OCI-LY1 (cell line): ENCODE measurements at regions not wholly inside any gene's neighbourhood (a gene's known extent, or its start where the extent isn't known, plus 50 kb on each side); places are given as distances from the start of the nearest gene placed in this dataset.

Experiments used
- H2AFZ ChIP-seq: fragments of 200-600 bp; sonication (generic), shearing (Covaris generic); 2 replicates; pipeline ENCODE4 v1.6.0; 2014; ENCODE audit warnings: antibody characterized with exemption, mild to moderate bottlenecking, low read length
- H3F3A ChIP-seq: fragments of 200-600 bp; sonication (generic), shearing (Covaris generic); 2 replicates; pipeline ENCODE4 v1.6.0; 2014; ENCODE audit warnings: mild to moderate bottlenecking, antibody characterized with exemption, low read length, moderate library complexity; ENCODE audit not compliant: insufficient read depth
- H3K27ac ChIP-seq: fragments of 200-600 bp; sonication (generic); 2 replicates; pipeline ENCODE4 v1.5.1; 2014; ENCODE audit warnings: low read length, mixed run types, mild to moderate bottlenecking, low read depth; ENCODE audit not compliant: poor library complexity, severe bottlenecking
- H3K27me3 ChIP-seq: fragments of 200-600 bp; sonication (generic); 2 replicates; pipeline ENCODE4 v1.6.0; 2014; ENCODE audit warnings: antibody characterized with exemption, mild to moderate bottlenecking, low read length, moderate library complexity; ENCODE audit not compliant: insufficient read depth
- H3K36me3 ChIP-seq: fragments of 200-600 bp; sonication (generic); 2 replicates; pipeline ENCODE4 v1.6.1; 2014; ENCODE audit warnings: mild to moderate bottlenecking, antibody characterized with exemption, low read length, moderate library complexity, mixed read lengths; ENCODE audit not compliant: insufficient read depth
- H3K4me1 ChIP-seq: fragments of 200-600 bp; sonication (generic); 2 replicates; pipeline ENCODE4 v1.5.1; 2014; ENCODE audit warnings: mild to moderate bottlenecking, low read length, moderate library complexity; ENCODE audit not compliant: insufficient read depth, severe bottlenecking
- H3K4me2 ChIP-seq: fragments of 200-600 bp; sonication (generic), shearing (Covaris generic); 2 replicates; pipeline ENCODE4 v1.6.1; 2014; ENCODE audit warnings: low read length
- H3K4me3 ChIP-seq: fragments of 200-600 bp; sonication (generic); 2 replicates; pipeline ENCODE4 v1.5.1; 2014; ENCODE audit warnings: low read length, low read depth, mild to moderate bottlenecking, mixed read lengths; ENCODE audit not compliant: poor library complexity, severe bottlenecking
- H3K79me2 ChIP-seq: fragments of 200-600 bp; shearing (Covaris generic); 2 replicates; pipeline ENCODE4 v1.6.1; 2016; ENCODE audit warnings: mixed run types, low read length, mixed read lengths; ENCODE audit not compliant: insufficient read depth
- H3K9ac ChIP-seq: fragments of 200-600 bp; sonication (generic), shearing (Covaris generic); 2 replicates; pipeline ENCODE4 v1.6.1; 2014; ENCODE audit warnings: mild to moderate bottlenecking, low read length, mixed read lengths
- H3K9me2 ChIP-seq: fragments of 200-600 bp; sonication (generic), shearing (Covaris generic); 2 replicates; pipeline ENCODE4 v1.6.1; 2014; ENCODE audit warnings: low read depth, mild to moderate bottlenecking, low read length, mixed read lengths
- H3K9me3 ChIP-seq: fragments of 200-600 bp; shearing (Covaris generic); 2 replicates; pipeline ENCODE4 v1.6.1; 2014; ENCODE audit warnings: low read length, mixed read lengths
- H4K20me1 ChIP-seq: fragments of 200-600 bp; sonication (generic), shearing (Covaris generic); 2 replicates; pipeline ENCODE4 v1.6.0; 2016; ENCODE audit warnings: mild to moderate bottlenecking, low read length; ENCODE audit not compliant: insufficient read depth
- CTCF ChIP-seq: fragments of 200-600 bp; sonication (generic), shearing (Covaris generic); IDR thresholded peaks from 2 replicates; pipeline ENCODE4 v1.5.1; 2017; ENCODE audit warnings: mild to moderate bottlenecking, antibody characterized with exemption, low read length, moderate library complexity, mixed read lengths
- EZH2 ChIP-seq: fragments of 200-600 bp; sonication (generic), shearing (Covaris generic); IDR thresholded peaks from 2 replicates; pipeline ENCODE4 v1.8.0; 2017; ENCODE audit warnings: borderline replicate concordance, mixed run types, mild to moderate bottlenecking, antibody characterized with exemption, low read length, moderate library complexity, mixed read lengths

- Histone ChIP-seq H3K4me2 (no peak overlapping the region), H3K9ac (no peak overlapping the region)
Observed at GRCh38 chr4:66328803-66329574, 658.7 kb upstream of the EPHA5 start.

GRCh38 chr4:66307641-66308438 lies 637.6 kb upstream of the EPHA5 start:
- H3K36me3 ChIP-seq, result no peaks in the 10 kb centered on the region
- TF ChIP-seq CTCF (no peak), EZH2 (no peak)
- H3K9me3 ChIP-seq, result no peaks in the 10 kb centered on the region
- no peak overlapping the region for H3K4me3 ChIP-seq
- H3K4me1 ChIP-seq, result no peaks in the 10 kb centered on the region
- H2AFZ ChIP-seq, result no peak overlapping the region
- H3K27ac ChIP-seq, result no peak overlapping the region
- no peaks in the 10 kb centered on the region for H3K79me2 ChIP-seq
- no peak overlapping the region for H3K4me2 ChIP-seq
- H3K9ac ChIP-seq, result no peak overlapping the region
- no peaks in the 10 kb centered on the region for H3K27me3 ChIP-seq
- no peaks in the 10 kb centered on the region for H3F3A ChIP-seq
- no peaks in the 10 kb centered on the region for H3K9me2 ChIP-seq
- H4K20me1 ChIP-seq, result no peaks in the 10 kb centered on the region

More at GRCh38 chr4:66328803-66329574, 658.7 kb upstream of the EPHA5 start:
- Histone ChIP-seq H3K27ac (no peak overlapping the region), H3K36me3 (no peaks in the 10 kb centered on the region), H3K4me1 (no peaks in the 10 kb centered on the region), H2AFZ (no peak overlapping the region), H3K27me3 (no peaks in the 10 kb centered on the region), H3F3A (no peaks in the 10 kb centered on the region), H3K9me3 (no peaks in the 10 kb centered on the region), H4K20me1 (no peaks in the 10 kb centered on the region), H3K4me3 (no peak overlapping the region), H3K79me2 (no peaks in the 10 kb centered on the region), H3K9me2 (no peaks in the 10 kb centered on the region)
- no peak for TF ChIP-seq CTCF
- TF ChIP-seq EZH2, result no peak

- Histone ChIP-seq H3K36me3 (no peaks in the 10 kb centered on the region), H3K9ac (no peak overlapping the region), H3K79me2 (no peaks in the 10 kb centered on the region), H3K27me3 (no peaks in the 10 kb centered on the region), H3F3A (no peaks in the 10 kb centered on the region), H3K4me2 (no peak overlapping the region), H3K9me2 (no peaks in the 10 kb centered on the region), H3K9me3 (no peaks in the 10 kb centered on the region), H3K4me3 (no peak overlapping the region), H3K27ac (no peak overlapping the region), H3K4me1 (no peaks in the 10 kb centered on the region), H2AFZ (no peak overlapping the region), H4K20me1 (no peaks in the 10 kb centered on the region)
- TF ChIP-seq EZH2 (no peak), CTCF (no peak)
Observed at GRCh38 chr4:66300336-66300934, 630.1 kb upstream of the EPHA5 start.
